WTC11 (cell line): ENCODE measurements at regions not wholly inside any gene's neighbourhood (a gene's known extent, or its start where the extent isn't known, plus 50 kb on each side); places are given as distances from the start of the nearest gene placed in this dataset.

Experiments
- ATAC-seq: fragments of 200-7000 bp; cut with Tn5 transposase; 2 replicates; pipeline ENCODE4 v1.10.0; 2021; ENCODE audit warnings: mild to moderate bottlenecking, moderate library complexity
- CTCF ChIA-PET: fragments of 300-600 bp; sonication (Branson Sonifier 250); formaldehyde crosslinking; loops from one replicate; lab custom pipeline; 2021; ENCODE audit warnings: antibody characterized with exemption; lab: Charles Lee
- POLR2A ChIA-PET: fragments of 350-600 bp; sonication (Branson Sonifier 250); formaldehyde crosslinking; loops from one replicate; lab custom pipeline; 2021; ENCODE audit warnings: antibody characterized with exemption; lab: Charles Lee
- DNase-seq: peaks from one replicate; pipeline ENCODE4 v3.0.0; 2021; ENCODE audit warnings: low spot score
- H3K27ac Mint-ChIP-seq: 2 replicates; pipeline ENCODE4 v1.8.0; 2021; ENCODE audit warnings: mixed read lengths
- H3K27me3 Mint-ChIP-seq: 2 replicates; pipeline ENCODE4 v1.8.0; 2021; ENCODE audit warnings: low read depth, mild to moderate bottlenecking, moderate library complexity, mixed read lengths
- H3K36me3 Mint-ChIP-seq: 2 replicates; pipeline ENCODE4 v1.8.0; 2021; ENCODE audit warnings: mixed read lengths
- H3K4me1 Mint-ChIP-seq: 2 replicates; pipeline ENCODE4 v1.8.0; 2022; ENCODE audit warnings: mixed read lengths
- H3K4me3 Mint-ChIP-seq: 2 replicates; pipeline ENCODE4 v1.8.0; 2021; ENCODE audit warnings: mild to moderate bottlenecking, moderate library complexity, mixed read lengths
- H3K9me3 Mint-ChIP-seq: 2 replicates; pipeline ENCODE4 v1.8.0; 2021; ENCODE audit warnings: mixed read lengths
- ARID4B ChIP-seq: sonication (generic); formaldehyde crosslinking; IDR thresholded peaks from 2 replicates; pipeline ENCODE4 v1.8.0; 2023; ENCODE audit warnings: missing genetic modification reagents, mild to moderate bottlenecking, borderline replicate concordance
- E2F4 ChIP-seq: sonication (generic); formaldehyde crosslinking; IDR thresholded peaks from 2 replicates; pipeline ENCODE4 v1.8.1; 2022; ENCODE audit warnings: low read depth, mild to moderate bottlenecking, moderate library complexity, missing genetic modification reagents, borderline replicate concordance
- EMX1 ChIP-seq: fragments of 250-450 bp; sonication (Bioruptor Pico); IDR thresholded peaks from 2 replicates; pipeline ENCODE4 v1.8.0; 2021; ENCODE audit warnings: mild to moderate bottlenecking
- ESRRA ChIP-seq: sonication (generic); formaldehyde crosslinking; IDR thresholded peaks from 2 replicates; pipeline ENCODE4 v1.8.1; 2022; ENCODE audit warnings: mild to moderate bottlenecking, missing genetic modification reagents, borderline replicate concordance
- GTF2I ChIP-seq: fragments of 250-450 bp; sonication (Bioruptor Pico); conservative IDR thresholded peaks from 2 replicates; pipeline ENCODE4 v1.4.0; 2021; ENCODE audit warnings: mild to moderate bottlenecking
- HMGA2 ChIP-seq: fragments of 250-450 bp; sonication (Bioruptor Pico); IDR thresholded peaks from 2 replicates; pipeline ENCODE4 v1.4.0; 2021; ENCODE audit warnings: mild to moderate bottlenecking, moderate library complexity
- IRF2 ChIP-seq: sonication (generic); formaldehyde crosslinking; IDR thresholded peaks from 2 replicates; pipeline ENCODE4 v1.8.0; 2022; ENCODE audit warnings: low read depth, missing genetic modification reagents, borderline replicate concordance
- JUN ChIP-seq: sonication (generic); formaldehyde crosslinking; IDR thresholded peaks from 2 replicates; pipeline ENCODE4 v1.8.0; 2023; ENCODE audit warnings: mild to moderate bottlenecking, missing genetic modification reagents
- MXD4 ChIP-seq: fragments of 250-450 bp; sonication (Bioruptor Pico); IDR thresholded peaks from 2 replicates; pipeline ENCODE4 v1.8.0; 2021; ENCODE audit warnings: mild to moderate bottlenecking, moderate library complexity, borderline replicate concordance
- NR2C2 ChIP-seq: sonication (generic); formaldehyde crosslinking; IDR thresholded peaks from 2 replicates; pipeline ENCODE4 v1.8.0; 2022; ENCODE audit warnings: mild to moderate bottlenecking, missing genetic modification reagents
- PRRX2 ChIP-seq: fragments of 250-450 bp; sonication (Bioruptor Pico); IDR thresholded peaks from 2 replicates; pipeline ENCODE4 v1.8.0; 2021; ENCODE audit warnings: mild to moderate bottlenecking
- TCF7 ChIP-seq: sonication (generic); formaldehyde crosslinking; IDR thresholded peaks from 2 replicates; pipeline ENCODE4 v1.8.0; 2022; ENCODE audit warnings: mild to moderate bottlenecking, low read depth, missing genetic modification reagents, moderate library complexity
- ZNF138 ChIP-seq: sonication (generic); formaldehyde crosslinking; conservative IDR thresholded peaks from 2 replicates; pipeline ENCODE4 v1.8.1; 2022; ENCODE audit warnings: mild to moderate bottlenecking, moderate library complexity, missing genetic modification reagents
- ZNF219 ChIP-seq: sonication (generic); formaldehyde crosslinking; IDR thresholded peaks from 2 replicates; pipeline ENCODE4 v1.8.0; 2023; ENCODE audit warnings: missing genetic modification reagents, mild to moderate bottlenecking, borderline replicate concordance
- ZNF263 ChIP-seq: sonication (generic); formaldehyde crosslinking; IDR thresholded peaks from 2 replicates; pipeline ENCODE4 v1.8.1; 2022; ENCODE audit warnings: low read depth, mild to moderate bottlenecking, moderate library complexity, missing genetic modification reagents
- TF ChIP-seq, protein P1 (sequence below): sonication (generic); formaldehyde crosslinking; IDR thresholded peaks from 2 replicates; pipeline ENCODE4 v1.8.1; 2022; ENCODE audit warnings: missing genetic modification reagents, borderline replicate concordance
- TF ChIP-seq, protein P2 (sequence below): sonication (generic); formaldehyde crosslinking; IDR thresholded peaks from 2 replicates; pipeline ENCODE4 v1.8.0; 2022; ENCODE audit warnings: mild to moderate bottlenecking, missing genetic modification reagents
- TF ChIP-seq, protein P3 (sequence below): sonication (generic); formaldehyde crosslinking; conservative IDR thresholded peaks from 2 replicates; pipeline ENCODE4 v1.8.1; 2022; ENCODE audit warnings: mild to moderate bottlenecking, missing genetic modification reagents

GRCh38 chr3:117754058-117754457 lies 1044.5 kb downstream of the TUSC7 start:
- Mint-ChIP-seq H3K36me3 (no peaks in the 10 kb centered on the region), H3K9me3 (no peaks in the 10 kb centered on the region), H3K27me3 (no peaks in the 10 kb centered on the region), H3K27ac (no peak overlapping the region; the same call in 1 of the 2 replicates), H3K4me3 (no peak overlapping the region), H3K4me1 (peaks cover 10% of the 10 kb centered on the region)
- ChIA-PET CTCF (no interaction called here), POLR2A (no interaction called here)
- TF ChIP-seq TCF7 (no peak), PRRX2 (CRISPR knock-in tag) (no peak), E2F4 (CRISPR knock-in tag) (no peak), ZNF138 (no peak), IRF2 (no peak), NR2C2 (CRISPR knock-in tag) (no peak), ZNF219 (CRISPR knock-in tag) (no peak)
- DNase-seq (no peak), ATAC-seq (no peak)

DNA sequence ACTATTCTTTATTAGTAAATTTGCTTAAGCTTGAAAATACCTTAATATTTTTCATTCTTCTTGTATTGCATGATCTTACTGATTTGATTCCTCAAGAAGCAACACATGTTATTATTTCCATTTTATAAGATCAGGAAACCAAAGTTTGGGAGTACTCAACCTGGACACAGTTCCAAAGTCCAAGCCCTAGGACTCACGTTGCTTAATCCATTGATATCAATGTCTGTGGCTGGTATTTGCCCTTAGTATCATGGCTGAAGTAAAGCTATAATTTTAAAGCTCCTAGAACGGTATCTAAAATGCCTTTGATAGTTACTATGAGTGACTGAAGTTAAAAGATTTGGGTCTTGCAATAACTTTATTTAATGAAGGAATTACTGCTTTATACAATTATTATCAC lies 1045.3 kb downstream of the TUSC7 start:
- Mint-ChIP-seq H3K4me1 (peaks cover 10% of the 10 kb centered on the region), H3K9me3 (no peaks in the 10 kb centered on the region), H3K36me3 (no peaks in the 10 kb centered on the region), H3K27me3 (no peaks in the 10 kb centered on the region), H3K27ac (no peak overlapping the region), H3K4me3 (no peak overlapping the region)
- no peak for TF ChIP-seq ZNF263 (CRISPR knock-in tag)
- TF ChIP-seq MXD4 (CRISPR knock-in tag), result no peak
- no peak for TF ChIP-seq EMX1 (CRISPR knock-in tag)
- no peak for TF ChIP-seq TCF7
- TF ChIP-seq, protein P1, sequence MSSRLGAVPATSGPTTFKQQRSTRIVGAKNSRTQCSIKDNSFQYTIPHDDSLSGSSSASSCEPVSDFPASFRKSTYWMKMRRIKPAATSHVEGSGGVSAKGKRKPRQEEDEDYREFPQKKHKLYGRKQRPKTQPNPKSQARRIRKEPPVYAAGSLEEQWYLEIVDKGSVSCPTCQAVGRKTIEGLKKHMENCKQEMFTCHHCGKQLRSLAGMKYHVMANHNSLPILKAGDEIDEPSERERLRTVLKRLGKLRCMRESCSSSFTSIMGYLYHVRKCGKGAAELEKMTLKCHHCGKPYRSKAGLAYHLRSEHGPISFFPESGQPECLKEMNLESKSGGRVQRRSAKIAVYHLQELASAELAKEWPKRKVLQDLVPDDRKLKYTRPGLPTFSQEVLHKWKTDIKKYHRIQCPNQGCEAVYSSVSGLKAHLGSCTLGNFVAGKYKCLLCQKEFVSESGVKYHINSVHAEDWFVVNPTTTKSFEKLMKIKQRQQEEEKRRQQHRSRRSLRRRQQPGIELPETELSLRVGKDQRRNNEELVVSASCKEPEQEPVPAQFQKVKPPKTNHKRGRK, result no peak
- no peak for TF ChIP-seq HMGA2 (CRISPR knock-in tag)
- ATAC-seq (no peak), DNase-seq (no peak)
- ChIA-PET POLR2A (no interaction called here), CTCF (no interaction called here)

- Mint-ChIP-seq H3K27me3 (no peaks in the 10 kb centered on the region), H3K9me3 (no peaks in the 10 kb centered on the region), H3K36me3 (no peaks in the 10 kb centered on the region), H3K4me3 (no peak overlapping the region), H3K27ac (no peak overlapping the region), H3K4me1 (peaks cover 23% of the 10 kb centered on the region)
- CTCF ChIA-PET, result no interaction called here
- POLR2A ChIA-PET, result no interaction called here
- DNase-seq, result no peak
- peak; percentile 57 for ATAC-seq
- TF ChIP-seq, protein P2, sequence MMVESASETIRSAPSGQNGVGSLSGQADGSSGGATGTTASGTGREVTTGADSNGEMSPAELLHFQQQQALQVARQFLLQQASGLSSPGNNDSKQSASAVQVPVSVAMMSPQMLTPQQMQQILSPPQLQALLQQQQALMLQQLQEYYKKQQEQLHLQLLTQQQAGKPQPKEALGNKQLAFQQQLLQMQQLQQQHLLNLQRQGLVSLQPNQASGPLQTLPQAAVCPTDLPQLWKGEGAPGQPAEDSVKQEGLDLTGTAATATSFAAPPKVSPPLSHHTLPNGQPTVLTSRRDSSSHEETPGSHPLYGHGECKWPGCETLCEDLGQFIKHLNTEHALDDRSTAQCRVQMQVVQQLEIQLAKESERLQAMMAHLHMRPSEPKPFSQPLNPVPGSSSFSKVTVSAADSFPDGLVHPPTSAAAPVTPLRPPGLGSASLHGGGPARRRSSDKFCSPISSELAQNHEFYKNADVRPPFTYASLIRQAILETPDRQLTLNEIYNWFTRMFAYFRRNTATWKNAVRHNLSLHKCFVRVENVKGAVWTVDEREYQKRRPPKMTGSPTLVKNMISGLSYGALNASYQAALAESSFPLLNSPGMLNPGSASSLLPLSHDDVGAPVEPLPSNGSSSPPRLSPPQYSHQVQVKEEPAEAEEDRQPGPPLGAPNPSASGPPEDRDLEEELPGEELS (CRISPR knock-in tag), result no peak
- no peak for TF ChIP-seq JUN (CRISPR knock-in tag)
- TF ChIP-seq ARID4B (CRISPR knock-in tag), result no peak
- TF ChIP-seq, protein P1, result no peak
- TF ChIP-seq GTF2I, result no peak
- TF ChIP-seq, protein P3, sequence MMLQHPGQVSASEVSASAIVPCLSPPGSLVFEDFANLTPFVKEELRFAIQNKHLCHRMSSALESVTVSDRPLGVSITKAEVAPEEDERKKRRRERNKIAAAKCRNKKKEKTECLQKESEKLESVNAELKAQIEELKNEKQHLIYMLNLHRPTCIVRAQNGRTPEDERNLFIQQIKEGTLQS, result no peak
- no peak for TF ChIP-seq E2F4 (CRISPR knock-in tag)
- no peak for TF ChIP-seq ESRRA (CRISPR knock-in tag)
- TF ChIP-seq MXD4 (CRISPR knock-in tag), result no peak
Measured at GRCh38 chr3:117756563-117756962, 1047.0 kb downstream of the TUSC7 start.
